HG03354 (cell line): ENCODE measurements at regions not wholly inside any gene's neighbourhood (a gene's known extent, or its start where the extent isn't known, plus 50 kb on each side); places are given as distances from the start of the nearest gene placed in this dataset.

Source experiments
- ATAC-seq: cut with Tn5 transposase; IDR thresholded peaks from one replicate; pipeline ENCODE4 v1.9.1; 2021; ENCODE audit warnings: mild to moderate bottlenecking; ENCODE audit not compliant: unreplicated experiment, poor library complexity, severe bottlenecking

DNA sequence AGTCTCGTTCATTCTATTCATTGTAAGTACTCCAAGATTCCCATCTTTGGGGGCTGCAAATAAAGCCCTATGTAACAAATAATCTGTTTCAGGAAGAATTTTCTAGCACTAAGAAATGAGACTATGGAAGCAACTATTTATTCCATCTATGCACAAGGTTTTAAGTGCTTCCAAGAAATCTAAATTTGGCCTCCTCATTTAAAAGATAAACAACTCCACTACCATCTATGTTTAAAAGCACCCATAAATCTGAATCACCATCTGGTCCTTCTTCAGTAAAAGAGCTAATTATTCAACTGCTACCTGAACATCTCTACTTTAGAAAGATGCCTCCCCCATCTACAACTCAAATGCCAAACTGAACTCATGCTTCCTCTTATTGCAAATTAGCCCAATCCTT lies 547.3 kb upstream of the LRRC4C start:
- ATAC-seq: no peak

DNA sequence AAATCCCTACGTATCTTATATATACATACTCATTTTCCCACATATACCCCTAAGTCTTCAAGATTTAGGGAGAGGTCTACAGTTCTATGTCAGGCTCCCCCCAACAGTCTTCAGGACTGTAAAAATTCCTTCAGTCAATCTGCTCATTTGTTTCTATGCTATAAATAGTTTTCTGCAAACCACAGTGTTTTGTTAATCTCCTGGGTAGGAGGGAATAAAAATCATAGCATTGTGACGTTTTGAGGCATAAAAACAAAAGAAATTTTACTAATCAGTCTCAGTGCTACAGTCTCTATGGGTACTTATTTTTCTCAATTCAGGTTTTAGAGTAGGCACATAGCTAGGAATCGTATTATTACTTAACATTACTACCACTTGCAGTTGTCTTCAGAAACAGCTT lies 552.8 kb upstream of the LRRC4C start:
- no peak for ATAC-seq

DNA sequence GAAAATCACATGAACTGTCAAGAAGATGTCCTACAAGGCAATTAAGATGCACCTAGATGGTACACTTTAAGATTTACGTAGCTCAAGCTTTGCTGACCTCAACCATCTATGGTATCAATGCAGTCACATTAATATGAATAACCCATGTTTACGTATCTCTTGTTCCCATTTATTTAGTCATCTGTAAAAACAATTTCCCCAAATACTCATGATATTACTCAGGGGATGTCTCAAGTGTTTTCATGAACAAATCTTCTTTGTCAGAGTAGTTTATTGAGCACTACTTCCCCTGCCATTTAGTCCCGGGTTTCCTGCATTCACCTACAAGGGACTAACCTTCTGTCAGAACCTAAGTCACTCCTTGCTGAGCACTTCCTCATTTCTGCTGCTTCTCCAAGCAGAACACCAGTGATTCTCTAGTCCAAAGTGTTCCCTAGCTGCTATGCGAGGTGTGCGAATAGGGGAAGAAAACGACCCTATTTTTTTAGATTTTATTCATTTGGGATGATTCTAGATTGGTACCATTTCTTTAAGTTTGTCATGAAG lies 554.3 kb upstream of the LRRC4C start:
- no peak for ATAC-seq

DNA sequence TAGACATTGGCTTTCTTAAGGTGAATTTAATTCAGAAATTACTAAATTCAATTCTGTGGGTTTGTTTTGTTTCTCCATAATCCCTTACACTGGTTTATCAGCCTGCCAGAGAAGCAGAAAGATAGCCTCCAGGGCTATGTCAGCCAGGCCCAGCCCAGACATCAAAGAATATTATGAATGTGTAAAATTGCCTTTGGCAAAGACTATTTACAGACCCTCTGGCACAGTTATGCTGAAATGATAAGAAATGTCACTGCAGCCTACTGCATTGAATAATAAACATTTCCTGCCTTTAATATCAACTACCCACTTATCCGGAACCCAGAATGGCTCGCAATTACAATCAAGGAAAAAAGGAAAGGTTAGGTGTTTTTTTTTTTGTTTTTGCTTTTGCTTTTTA lies 562.5 kb upstream of the LRRC4C start:
- no peak for ATAC-seq

DNA sequence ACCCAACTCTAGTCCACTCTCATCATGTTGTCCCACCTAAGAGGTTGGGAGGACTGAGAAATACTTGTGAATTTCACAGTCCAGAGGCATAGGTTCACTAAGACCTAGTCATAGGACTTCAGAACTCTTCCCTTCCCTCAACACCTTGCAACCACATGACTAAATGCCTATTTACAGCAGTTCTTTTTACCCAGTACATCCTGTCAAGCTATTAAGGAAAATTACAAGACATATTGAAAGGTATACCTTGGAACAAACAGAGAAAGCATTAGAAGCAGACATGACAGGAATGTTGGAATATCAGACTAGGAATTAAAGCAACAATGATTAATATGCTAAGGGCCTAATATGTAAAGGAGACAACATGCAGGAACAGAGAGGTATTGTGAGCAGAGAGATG lies 563.8 kb upstream of the LRRC4C start:
- no peak for ATAC-seq

DNA sequence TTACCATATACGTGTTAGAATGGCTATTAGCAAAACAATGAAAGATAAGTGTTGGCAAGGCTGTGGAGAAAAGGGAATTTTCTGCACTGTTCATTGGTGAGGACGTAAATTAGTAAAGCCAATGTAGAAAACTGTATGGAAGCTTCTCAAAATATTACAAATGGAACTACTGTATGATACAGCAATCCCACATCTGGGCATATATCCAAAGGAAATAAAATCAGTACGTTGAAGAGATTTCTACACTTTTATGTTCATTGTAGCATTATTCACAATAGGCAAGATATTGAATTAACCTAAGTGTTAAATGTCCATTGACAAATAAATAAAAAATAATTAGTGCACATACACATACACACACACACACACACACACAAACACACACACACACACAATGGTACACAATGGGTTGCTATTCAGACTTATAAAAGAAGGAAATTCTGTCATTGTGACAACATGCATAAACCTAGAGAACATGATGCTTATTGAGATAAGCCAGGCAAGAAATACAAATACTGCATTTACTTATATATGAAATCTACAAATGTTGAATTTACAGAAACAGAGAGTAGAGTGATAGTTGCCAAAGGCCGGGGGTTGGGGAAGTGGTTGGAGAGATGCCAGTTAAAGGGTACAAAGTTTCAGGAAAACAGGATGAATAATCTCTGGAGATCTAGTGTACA lies 565.8 kb upstream of the LRRC4C start:
- ATAC-seq: no peak

DNA sequence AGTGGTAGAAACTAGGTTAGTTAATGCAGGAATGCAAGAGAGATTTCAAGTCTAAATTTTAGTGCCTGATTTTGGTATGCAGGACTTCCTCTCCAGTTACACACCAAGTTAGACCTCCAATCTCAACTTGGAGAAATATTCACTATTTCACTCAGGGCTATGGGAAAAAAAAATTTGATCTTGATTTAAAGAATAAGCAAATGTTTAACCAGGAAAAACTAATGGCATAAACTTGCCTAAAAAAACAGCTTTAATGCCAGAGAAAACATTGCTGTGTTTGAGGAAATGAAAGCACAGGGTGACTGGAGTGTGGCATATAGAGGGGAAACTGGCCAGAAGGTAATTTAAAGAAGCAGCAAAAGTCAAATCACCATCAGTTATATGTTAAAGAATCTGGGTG lies 575.4 kb upstream of the LRRC4C start:
- ATAC-seq: no peak

DNA sequence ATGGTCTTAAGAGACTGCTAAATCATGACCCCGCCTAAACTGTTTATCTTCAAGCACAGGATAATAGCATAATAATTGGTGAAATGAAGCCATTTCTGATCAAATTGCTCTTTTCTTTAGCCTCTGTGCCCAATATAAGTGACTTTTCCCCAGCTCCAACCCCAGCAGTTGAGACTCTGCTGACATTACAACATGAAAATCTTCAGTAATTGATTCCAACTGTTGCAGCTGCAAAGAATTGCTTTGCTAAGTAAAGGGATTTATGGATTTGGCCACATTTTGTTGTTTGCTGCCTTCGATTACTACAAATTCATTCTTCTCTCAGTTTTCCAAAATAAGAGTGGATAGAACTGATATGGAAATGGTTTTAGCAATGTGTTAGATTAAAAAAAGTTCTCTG lies 576.7 kb upstream of the LRRC4C start:
- ATAC-seq: no peak

DNA sequence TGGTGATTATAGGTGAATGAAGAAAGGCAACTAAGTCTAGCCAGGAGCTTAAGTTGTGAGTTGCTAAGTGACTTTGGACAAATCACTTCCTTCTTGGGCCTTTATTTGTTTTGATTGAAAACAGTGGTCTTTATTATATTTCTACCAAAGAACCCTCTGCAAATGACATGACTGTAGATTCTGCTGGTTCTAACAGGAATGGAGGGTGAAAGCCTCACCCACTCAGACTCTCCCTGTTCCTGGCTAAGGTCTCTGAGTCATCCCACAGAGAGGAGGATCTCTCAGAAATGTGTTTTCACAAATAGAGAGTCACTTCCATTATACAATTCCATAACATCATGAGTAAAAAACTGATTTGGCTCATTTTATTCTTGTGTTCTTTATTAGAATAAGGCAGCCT lies 583.9 kb upstream of the LRRC4C start:
- no peak for ATAC-seq

DNA sequence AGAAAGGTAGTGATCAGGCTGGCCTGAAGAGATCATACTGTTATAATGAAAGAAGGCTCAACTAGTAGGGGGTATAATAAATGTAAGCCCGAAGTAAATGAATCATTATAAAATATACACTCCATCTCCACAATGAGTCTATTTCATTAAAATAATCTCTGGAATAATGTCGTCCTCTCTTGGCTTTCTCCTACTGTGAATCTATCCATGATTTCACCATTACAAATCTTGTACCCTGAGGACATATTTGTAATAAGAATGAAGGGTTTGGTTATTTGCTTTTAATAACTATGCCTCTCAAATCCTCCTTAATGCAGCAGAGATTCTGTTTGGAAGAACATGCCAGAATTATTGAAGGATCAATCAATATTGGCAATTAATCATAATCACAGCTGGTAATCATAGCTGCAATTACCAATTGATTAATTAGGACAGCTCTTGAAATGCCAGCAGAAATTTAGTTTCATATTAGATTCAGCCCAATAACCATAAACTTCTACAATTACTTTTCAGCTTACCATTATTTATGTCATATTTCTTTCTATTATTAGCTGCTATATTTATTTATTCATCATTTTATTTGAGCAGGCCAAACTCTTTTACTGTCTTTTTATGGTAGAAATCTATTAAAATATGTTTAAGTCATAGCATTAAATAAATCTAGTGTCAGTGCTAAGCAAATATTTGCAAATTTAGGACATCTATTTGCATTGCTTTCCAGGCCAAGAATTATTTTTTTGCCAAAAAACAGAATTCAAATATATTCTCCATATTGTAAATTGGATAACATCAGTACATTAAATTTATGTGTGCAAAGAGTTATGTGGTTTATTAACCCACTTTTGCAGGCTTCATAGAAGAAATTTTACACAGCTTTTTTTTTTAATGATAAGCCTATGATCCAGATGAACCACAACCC lies 588.4 kb upstream of the LRRC4C start:
- ATAC-seq: no peak

DNA sequence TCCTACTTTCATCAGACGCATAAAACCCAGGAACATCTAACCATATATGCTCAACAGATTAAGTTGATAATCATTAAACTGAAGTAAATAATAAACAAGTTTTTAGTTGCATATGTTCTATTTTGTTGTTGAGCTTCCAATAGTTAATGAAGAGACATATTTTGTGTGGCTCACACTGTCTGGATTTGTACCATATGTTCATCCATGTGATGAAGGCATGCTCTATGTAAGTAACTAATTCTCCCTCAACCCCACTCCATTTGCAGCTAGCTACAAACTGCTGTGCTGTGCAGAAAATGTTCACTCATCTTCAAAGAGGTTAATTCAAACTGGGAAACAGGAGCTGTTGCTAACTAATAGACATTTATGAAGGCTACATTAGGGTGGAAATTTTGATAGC lies 589.7 kb upstream of the LRRC4C start:
- no peak for ATAC-seq

DNA sequence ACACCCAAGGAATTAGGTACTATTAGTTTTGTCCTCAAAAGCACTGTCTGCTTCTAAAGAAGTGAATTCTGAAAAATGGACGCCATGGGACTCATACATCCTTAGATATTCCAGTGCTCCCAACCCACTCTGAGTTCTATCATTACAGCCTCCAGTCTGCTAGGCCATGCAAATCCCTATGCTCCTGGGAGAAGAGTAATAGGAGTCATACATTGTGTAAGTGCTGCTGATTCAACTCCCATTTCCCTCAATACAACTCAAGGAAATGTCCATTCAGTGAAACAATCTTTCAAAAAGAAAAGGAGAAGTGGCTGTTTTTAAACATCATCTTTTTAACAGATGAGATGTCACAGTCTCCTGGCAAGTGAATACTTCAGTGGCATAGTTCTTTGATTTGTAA lies 590.2 kb upstream of the LRRC4C start:
- no peak for ATAC-seq

DNA sequence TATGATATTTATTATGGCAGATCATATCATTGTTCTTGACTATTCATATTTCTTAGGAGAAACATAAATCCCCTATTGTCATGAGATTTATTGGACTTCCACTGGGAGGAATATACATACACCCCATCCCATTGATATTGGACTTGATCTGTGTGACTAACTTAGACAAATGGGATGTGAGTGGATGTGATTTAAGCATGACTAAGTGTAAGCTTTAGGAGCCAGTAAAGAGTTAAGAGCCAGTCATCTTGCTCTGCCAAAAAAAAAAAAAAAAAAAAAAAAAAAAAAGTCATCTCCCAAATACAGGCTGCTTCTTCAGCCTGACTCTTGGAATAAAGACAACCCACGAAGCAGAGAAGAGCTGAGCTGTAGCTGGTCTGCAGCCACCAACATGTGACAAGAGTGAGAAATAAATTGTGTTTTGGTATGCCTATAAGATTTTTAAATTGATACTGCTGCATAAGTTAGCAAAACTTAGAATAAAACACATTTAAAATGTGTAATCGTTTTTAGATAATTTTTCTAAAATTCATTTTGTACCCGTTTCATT lies 595.0 kb upstream of the LRRC4C start:
- ATAC-seq: no peak

DNA sequence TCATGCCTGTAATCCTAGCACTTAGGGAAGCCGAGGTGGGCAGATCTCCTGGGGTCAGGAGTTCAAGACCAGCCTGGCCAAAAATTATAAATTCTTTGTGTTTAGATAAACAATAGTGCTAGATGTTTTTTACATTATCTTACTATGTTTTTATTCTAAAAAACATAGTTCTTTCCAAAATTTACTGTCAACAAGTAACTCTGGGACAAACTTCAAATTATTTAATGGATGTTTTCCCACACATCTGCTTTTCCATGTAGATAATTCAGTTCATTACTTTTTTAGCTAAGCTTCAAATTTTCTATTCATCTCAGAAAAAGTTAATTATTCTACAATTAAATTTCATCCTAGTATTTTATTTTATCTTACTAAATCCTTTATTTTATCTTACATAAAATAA lies 596.2 kb upstream of the LRRC4C start:
- no peak for ATAC-seq

DNA sequence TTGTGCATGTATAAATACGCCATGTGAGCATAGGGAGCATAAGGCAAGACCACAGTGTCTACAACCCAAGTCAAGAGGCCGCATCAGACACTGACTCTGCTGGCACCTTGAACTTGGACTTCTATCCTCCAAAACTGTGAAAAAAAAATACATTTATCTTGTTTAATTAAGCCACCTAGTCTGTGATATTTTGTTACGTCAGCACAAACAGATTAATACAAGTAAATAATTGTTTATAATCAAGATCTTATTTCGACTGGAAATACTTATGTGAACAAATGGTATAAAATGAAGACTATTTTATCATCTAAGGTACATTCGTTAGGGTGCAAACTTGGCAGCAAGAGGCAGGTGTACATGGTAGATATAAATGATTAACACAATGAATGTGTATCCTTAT lies 599.3 kb upstream of the LRRC4C start:
- no peak for ATAC-seq

DNA sequence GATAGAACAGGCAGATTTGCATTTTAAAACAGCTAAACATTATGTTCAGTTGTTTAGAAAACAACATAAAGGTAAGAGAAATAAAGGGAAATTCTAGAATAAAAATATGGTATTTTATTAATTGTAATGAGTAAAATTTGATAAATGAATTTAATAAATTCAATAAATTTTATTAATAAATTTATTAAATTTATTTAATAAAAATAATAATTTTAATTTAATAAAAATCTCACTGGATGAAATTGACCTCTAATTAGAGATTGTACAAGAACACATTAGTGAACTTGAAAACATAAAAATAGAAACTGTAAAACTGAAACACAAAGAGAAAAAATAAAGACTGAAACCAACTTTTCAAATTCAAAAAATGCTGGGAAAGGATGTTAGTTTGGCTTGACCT lies 605.7 kb upstream of the LRRC4C start:
- no peak for ATAC-seq

DNA sequence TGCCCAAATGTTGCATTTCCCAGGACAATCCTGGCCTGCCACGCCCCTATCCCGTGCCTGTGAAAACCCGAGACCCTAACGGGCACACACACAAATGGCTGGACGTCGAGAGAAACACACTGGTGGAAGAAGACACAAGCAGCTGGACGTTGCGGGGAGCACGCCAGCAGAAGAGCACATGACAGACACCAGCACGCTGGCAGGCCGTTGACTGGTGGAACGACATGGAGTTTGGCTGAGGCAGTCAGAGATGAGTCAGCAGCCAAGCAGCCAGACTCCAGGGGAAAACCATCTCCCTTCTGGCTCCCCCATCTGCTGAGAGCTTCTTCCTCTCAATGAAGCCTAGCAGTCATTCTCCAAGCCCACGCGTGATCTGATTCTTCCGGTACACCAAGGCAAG lies 606.7 kb upstream of the LRRC4C start:
- no peak for ATAC-seq

DNA sequence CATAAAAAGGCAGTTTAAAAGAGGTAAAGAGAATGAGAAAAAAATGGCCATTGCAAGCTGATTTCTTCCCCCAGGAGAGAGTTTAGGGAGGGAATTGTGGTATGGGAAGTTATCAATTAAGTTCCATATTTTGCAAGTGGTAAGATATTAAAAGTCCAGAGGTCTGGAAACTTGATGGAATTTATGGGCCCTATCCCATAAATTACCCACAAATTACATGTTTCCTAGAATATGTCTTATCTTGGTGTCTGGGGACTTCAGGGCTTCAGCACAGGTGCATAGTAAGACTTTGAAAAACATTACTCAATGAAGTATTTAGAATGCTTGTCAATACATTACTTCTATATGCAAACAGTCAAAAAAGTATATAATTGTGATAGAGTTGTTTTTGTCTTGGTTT lies 614.9 kb upstream of the LRRC4C start:
- ATAC-seq: no peak

DNA sequence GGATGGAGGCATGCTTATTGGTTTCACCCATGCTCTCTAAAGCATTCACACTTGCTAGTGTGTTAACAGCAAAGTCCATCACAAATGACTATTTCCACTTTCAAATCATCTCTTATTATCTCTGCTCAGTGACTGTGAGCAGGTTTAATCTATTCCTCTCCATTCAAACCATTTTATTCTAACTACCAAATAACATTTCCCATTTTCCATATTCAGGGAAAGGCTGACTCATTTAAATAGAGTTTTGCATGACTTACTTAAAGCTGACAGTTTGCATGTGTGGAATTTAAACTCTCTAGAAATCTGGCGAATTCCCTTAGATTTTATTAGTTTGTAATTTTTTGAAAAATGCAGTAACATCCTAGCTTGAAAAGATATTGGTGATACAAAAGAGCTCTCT lies 615.7 kb upstream of the LRRC4C start:
- no peak for ATAC-seq

DNA sequence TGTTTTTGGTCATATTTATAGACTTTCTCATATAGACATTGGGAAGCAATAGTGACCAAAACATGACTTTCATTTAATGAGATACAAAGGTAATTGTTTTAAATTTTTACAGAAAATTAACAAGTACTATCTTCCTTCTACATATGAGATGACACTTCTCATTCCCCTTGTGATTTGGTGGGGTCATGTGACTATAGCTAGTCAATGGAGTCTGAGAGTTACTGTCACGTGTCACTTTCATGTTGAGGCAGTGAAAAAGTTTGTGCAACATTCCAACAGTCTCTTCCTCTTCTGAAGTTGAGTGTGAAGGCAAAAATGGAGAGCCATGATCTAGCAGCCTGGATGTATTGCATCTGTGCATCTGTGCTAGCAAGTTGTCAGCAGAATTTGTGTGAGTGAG lies 618.3 kb upstream of the LRRC4C start:
- ATAC-seq: no peak

DNA sequence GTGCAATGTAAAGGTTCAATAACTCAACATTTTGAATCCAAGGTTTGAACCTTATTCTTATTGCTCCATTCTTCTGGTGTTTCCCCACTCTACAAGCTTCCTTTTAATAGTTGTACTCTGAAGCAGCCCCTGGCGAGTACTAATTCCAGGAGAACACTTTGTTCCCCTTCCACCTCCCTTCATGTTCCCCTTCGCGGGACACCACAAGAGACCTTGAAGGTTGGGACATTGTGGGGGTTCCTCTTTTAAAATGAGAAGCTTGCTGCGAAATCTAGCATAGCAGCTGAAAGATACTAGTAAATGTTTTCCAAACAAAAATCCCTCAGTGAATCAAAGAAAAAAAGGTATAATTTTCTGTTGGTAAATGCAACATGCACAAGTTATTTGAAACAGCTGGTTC lies 626.3 kb upstream of the LRRC4C start:
- ATAC-seq: no peak
